ENCODE measurements at regions not wholly inside any gene's neighbourhood (a gene's known extent, or its start where the extent isn't known, plus 50 kb on each side); places are given as distances from the start of the nearest gene placed in this dataset.

DNA sequence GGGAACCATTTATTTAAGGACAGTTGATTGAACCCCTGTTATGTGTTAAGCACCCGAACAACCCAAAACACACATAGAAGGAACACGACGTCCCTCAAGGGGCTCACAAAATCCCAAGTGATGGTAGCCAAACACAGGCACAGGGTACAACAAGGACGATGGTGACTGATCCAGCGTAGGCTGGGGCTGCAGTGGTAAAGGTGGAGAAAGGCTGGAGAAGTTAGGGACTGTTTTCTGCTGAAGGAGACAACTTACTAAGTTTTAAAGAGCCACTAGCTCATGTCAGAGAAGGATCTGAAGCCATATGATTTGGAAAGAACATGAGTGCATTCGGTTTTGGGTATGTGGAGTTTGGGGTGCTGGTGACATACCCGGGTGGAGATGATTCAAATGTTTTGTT is 229.6 kb upstream of the TNRC6C start:
- in situ Hi-C loops (cut with HindIII; ENCODE audit: extremely low pct_ligation_motif_present, low pct_unique_long_range_greater_than_20kb): no loop called here
- intact Hi-C loops (cut with micrococcal nuclease; ENCODE audit: unreplicated experiment): no loop called here
- Histone ChIP-seq H3K4me1 (ENCODE audit: insufficient read depth, low read length) (peaks cover 17% of the 10 kb centered on the region), H3K27me3 (ENCODE audit: control insufficient read depth in 1 of 2, insufficient read depth in 2 of 2, low read length in 2 of 2) (peaks cover 8 to 57% of the 10 kb centered on the region in 2 experiments; a peak in 4 of 5 replicates), H3K9ac (ENCODE audit: insufficient read depth, low read depth, low read length) (no peak overlapping the region), H4K20me1 (ENCODE audit: insufficient read depth, low read length) (no peaks in the 10 kb centered on the region), H3K27ac (ENCODE audit: extremely low read length, insufficient read depth, low read length) (no peak overlapping the region), H3K4me2 (ENCODE audit: low read depth, low read length) (no peak overlapping the region), H3K79me2 (ENCODE audit: insufficient read depth, low read length) (no peaks in the 10 kb centered on the region), H3K36me3 (replicated peaks in 1 of 2; ENCODE audit: control insufficient read depth in 1 of 2, insufficient read depth in 2 of 2, low read length in 2 of 2) (no peaks in the 10 kb centered on the region), H2AFZ (ENCODE audit: low read length) (no peak overlapping the region), H3K9me3 (ENCODE audit: low read length) (no peaks in the 10 kb centered on the region), H3K4me3 (replicated peaks in 1 of 3; ENCODE audit: insufficient read depth in 1 of 3, low read depth in 2 of 3, low read length in 3 of 3) (no peak overlapping the region)
- POLR2A ChIA-PET: no interaction called here
- FAIRE-seq (no peak), ATAC-seq (no peak), DNase-seq (ENCODE audit: low spot score) (no peak)
- 32% methylated on average over 7 of the region's 7 CpGs for WGBS (ENCODE audit: low lambda C conversion rate)
- BruUV-seq (replicated peaks): no TSS peak
- CTCF ChIA-PET (ENCODE audit: low intra/inter-chr PET ratio, low total read pairs): no interaction called here
- TF ChIP-seq ZNF3 (CRISPR knock-in tag; IDR thresholded peaks at IDR 0.05) (no peak), ZFP82 (CRISPR knock-in tag; IDR thresholded peaks at IDR 0.05; ENCODE audit: borderline replicate concordance) (no peak), NR2F6 (IDR thresholded peaks at IDR 0.05) (no peak), NR2F6 (CRISPR knock-in tag; IDR thresholded peaks at IDR 0.05) (no peak), ZNF263 (CRISPR knock-in tag; IDR thresholded peaks at IDR 0.05) (no peak), ELF4 (CRISPR knock-in tag; IDR thresholded peaks at IDR 0.05; ENCODE audit: borderline replicate concordance) (no peak), MEIS2 (CRISPR knock-in tag; IDR thresholded peaks at IDR 0.05) (no peak), ZNF776 (CRISPR knock-in tag; IDR thresholded peaks at IDR 0.05) (no peak), TP53 (CRISPR knock-in tag; conservative IDR thresholded peaks at IDR 0.05) (no peak), ZNF788 (CRISPR knock-in tag; IDR thresholded peaks at IDR 0.05; ENCODE audit: borderline replicate concordance) (no peak), ZNF121 (CRISPR knock-in tag; IDR thresholded peaks at IDR 0.05) (no peak), KLF6 (CRISPR knock-in tag; IDR thresholded peaks at IDR 0.05) (no peak), ATRX (CRISPR knock-in tag; IDR thresholded peaks at IDR 0.05; ENCODE audit: borderline replicate concordance) (no peak), ZNF333 (CRISPR knock-in tag; IDR thresholded peaks at IDR 0.05; ENCODE audit: borderline replicate concordance) (no peak)
- TF ChIP-seq, protein P1, sequence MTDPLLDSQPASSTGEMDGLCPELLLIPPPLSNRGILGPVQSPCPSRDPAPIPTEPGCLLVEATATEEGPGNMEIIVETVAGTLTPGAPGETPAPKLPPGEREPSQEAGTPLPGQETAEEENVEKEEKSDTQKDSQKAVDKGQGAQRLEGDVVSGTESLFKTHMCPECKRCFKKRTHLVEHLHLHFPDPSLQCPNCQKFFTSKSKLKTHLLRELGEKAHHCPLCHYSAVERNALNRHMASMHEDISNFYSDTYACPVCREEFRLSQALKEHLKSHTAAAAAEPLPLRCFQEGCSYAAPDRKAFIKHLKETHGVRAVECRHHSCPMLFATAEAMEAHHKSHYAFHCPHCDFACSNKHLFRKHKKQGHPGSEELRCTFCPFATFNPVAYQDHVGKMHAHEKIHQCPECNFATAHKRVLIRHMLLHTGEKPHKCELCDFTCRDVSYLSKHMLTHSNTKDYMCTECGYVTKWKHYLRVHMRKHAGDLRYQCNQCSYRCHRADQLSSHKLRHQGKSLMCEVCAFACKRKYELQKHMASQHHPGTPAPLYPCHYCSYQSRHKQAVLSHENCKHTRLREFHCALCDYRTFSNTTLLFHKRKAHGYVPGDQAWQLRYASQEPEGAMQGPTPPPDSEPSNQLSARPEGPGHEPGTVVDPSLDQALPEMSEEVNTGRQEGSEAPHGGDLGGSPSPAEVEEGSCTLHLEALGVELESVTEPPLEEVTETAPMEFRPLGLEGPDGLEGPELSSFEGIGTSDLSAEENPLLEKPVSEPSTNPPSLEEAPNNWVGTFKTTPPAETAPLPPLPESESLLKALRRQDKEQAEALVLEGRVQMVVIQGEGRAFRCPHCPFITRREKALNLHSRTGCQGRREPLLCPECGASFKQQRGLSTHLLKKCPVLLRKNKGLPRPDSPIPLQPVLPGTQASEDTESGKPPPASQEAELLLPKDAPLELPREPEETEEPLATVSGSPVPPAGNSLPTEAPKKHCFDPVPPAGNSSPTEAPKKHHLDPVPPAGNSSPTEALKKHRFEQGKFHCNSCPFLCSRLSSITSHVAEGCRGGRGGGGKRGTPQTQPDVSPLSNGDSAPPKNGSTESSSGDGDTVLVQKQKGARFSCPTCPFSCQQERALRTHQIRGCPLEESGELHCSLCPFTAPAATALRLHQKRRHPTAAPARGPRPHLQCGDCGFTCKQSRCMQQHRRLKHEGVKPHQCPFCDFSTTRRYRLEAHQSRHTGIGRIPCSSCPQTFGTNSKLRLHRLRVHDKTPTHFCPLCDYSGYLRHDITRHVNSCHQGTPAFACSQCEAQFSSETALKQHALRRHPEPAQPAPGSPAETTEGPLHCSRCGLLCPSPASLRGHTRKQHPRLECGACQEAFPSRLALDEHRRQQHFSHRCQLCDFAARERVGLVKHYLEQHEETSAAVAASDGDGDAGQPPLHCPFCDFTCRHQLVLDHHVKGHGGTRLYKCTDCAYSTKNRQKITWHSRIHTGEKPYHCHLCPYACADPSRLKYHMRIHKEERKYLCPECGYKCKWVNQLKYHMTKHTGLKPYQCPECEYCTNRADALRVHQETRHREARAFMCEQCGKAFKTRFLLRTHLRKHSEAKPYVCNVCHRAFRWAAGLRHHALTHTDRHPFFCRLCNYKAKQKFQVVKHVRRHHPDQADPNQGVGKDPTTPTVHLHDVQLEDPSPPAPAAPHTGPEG (CRISPR knock-in tag; IDR thresholded peaks at IDR 0.05): no peak
- TF ChIP-seq, protein P2, sequence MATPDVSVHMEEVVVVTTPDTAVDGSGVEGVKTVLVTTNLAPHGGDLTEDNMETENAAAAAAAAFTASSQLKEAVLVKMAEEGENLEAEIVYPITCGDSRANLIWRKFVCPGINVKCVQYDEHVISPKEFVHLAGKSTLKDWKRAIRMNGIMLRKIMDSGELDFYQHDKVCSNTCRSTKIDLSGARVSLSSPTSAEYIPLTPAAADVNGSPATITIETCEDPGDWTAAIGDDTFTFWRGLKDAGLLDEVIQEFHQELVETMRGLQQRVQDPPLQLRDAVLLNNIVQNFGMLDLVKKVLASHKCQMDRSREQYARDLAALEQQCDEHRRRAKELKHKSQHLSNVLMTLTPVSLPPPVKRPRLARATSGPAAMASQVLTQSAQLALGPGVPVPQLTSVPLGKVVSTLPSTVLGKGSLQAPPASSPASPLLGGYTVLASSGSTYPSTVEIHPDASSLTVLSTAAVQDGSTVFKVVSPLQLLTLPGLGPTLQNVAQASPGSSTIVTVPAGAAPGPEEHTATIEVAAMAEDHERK (CRISPR knock-in tag; IDR thresholded peaks at IDR 0.05; ENCODE audit: low read depth): no peak
- TF ChIP-seq, protein P3, sequence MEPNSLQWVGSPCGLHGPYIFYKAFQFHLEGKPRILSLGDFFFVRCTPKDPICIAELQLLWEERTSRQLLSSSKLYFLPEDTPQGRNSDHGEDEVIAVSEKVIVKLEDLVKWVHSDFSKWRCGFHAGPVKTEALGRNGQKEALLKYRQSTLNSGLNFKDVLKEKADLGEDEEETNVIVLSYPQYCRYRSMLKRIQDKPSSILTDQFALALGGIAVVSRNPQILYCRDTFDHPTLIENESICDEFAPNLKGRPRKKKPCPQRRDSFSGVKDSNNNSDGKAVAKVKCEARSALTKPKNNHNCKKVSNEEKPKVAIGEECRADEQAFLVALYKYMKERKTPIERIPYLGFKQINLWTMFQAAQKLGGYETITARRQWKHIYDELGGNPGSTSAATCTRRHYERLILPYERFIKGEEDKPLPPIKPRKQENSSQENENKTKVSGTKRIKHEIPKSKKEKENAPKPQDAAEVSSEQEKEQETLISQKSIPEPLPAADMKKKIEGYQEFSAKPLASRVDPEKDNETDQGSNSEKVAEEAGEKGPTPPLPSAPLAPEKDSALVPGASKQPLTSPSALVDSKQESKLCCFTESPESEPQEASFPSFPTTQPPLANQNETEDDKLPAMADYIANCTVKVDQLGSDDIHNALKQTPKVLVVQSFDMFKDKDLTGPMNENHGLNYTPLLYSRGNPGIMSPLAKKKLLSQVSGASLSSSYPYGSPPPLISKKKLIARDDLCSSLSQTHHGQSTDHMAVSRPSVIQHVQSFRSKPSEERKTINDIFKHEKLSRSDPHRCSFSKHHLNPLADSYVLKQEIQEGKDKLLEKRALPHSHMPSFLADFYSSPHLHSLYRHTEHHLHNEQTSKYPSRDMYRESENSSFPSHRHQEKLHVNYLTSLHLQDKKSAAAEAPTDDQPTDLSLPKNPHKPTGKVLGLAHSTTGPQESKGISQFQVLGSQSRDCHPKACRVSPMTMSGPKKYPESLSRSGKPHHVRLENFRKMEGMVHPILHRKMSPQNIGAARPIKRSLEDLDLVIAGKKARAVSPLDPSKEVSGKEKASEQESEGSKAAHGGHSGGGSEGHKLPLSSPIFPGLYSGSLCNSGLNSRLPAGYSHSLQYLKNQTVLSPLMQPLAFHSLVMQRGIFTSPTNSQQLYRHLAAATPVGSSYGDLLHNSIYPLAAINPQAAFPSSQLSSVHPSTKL (CRISPR knock-in tag; IDR thresholded peaks at IDR 0.05): no peak

Measured in HepG2 (cell line).